ENCODE measurements at regions not wholly inside any gene's neighbourhood (a gene's known extent, or its start where the extent isn't known, plus 50 kb on each side); places are given as distances from the start of the nearest gene placed in this dataset.

DNA sequence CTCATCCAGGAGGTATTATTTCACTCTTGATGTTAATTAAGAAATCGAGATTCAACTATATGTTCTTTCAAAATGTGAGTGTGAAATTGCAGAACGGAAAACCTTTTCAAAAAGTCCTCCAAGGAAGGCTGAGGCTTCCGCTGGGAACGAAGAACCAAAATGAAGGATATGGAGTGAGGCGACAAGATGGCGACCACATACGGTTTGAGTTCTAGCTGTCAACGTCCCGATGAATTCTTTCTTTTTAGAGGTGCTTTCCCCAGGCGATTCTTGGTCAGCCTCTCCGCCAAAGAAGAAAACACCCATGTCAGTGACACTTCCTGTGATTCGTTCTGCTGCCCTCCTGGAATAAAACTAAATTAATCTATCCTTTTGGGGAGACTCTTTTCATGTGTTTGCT, 78.3 kb upstream of the ADAMTS16 start:
- no peaks in the 10 kb centered on the region for H3K36me3 Mint-ChIP-seq (ENCODE audit: low read depth)
- peaks cover 2% of the 10 kb centered on the region for H3K27me3 Mint-ChIP-seq
- intact Hi-C loops (cut with DNase I, micrococcal nuclease) = no loop called here
- ATAC-seq = no peak
- ChIA-PET POLR2A (no interaction called here), CTCF (no interaction called here)
- peaks cover 2% of the 10 kb centered on the region for H3K9me3 Mint-ChIP-seq (ENCODE audit: low read depth)
- no peak for DNase-seq
- no peak overlapping the region for H3K27ac Mint-ChIP-seq
- no peaks in the 10 kb centered on the region for H3K4me1 Mint-ChIP-seq
- no peak overlapping the region for H3K4me3 Mint-ChIP-seq

DNA sequence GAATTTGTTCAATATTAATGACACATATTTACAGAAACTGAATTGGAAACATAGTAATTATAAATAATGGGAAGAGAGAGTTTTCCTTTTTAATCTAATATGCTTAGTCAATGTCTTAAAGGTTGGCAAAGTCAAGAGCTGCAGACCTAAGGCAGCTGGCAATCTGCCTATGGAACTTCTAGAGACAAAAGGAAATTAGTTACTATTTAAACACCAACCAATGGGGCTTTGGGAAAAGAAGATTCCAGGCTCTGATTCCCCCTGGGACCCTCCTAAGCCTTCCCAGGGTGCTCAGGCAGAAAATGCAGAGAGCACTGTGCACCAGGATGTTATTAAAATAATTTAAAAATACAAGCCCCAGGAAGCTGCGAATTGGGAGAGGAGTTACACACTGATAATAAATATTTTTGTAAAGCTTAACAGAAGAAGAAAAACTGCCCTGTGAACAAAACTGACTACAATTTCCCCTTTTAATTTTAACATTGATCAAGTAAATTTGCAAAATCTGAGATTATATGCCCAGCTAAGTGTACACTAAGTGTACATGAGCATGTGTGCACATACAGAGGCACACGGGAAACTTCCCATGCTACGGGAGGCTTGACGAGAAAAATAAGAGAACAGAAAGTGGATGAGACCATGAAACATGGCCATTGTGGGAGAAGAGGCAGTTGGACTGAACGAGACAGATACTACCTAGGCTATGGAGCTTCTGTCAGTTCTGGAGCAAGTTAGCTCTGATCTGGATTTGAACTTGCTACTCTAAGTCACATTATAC, 77.4 kb upstream of the ADAMTS16 start:
- CTCF ChIA-PET = interaction anchor here (0.6 kb wide), 1 partner anchor 8 kb away, joined by 3 read pairs; no protein-coding TSS in a partner anchor

DNA sequence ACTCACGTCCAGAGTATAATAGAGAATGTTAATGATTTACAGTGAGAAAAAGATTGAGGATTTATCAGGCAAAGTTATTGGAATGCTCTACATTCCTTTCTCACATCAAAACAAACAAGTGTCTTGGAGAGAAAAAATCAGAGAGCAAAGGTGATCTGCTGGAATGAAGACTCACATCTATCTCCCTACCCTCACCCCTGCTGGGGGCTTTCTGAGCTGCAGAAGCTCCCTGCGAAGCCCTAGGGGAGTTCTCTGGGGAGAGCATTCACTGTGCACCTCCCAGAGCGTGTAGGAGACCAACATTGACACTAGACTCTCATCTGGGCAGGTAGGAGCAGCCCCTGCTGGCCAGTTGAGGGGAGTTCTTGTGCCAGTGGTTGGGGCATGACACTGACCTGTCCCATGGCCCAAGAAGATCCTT, 76.6 kb upstream of the ADAMTS16 start:
- H3K27ac Mint-ChIP-seq = no peak overlapping the region
- H3K4me3 Mint-ChIP-seq = no peak overlapping the region
- ATAC-seq (no peak), DNase-seq (no peak)
- H3K36me3 Mint-ChIP-seq (ENCODE audit: low read depth) = no peaks in the 10 kb centered on the region
- H3K9me3 Mint-ChIP-seq (ENCODE audit: low read depth) = peaks cover 2% of the 10 kb centered on the region
- H3K4me1 Mint-ChIP-seq = no peaks in the 10 kb centered on the region
- peaks cover 2% of the 10 kb centered on the region for H3K27me3 Mint-ChIP-seq
- CTCF ChIA-PET = interaction anchor here (0.6 kb wide), 1 partner anchor 9 kb away, joined by 3 read pairs; no protein-coding TSS in a partner anchor
- POLR2A ChIA-PET = no interaction called here
- intact Hi-C loops (cut with DNase I, micrococcal nuclease) = no loop called here

More for the DNA sequence above, 77.4 kb upstream of the ADAMTS16 start:
- peaks cover 2% of the 10 kb centered on the region for H3K27me3 Mint-ChIP-seq
- peaks cover 2% of the 10 kb centered on the region for H3K9me3 Mint-ChIP-seq (ENCODE audit: low read depth)
- POLR2A ChIA-PET = no interaction called here
- no peaks in the 10 kb centered on the region for H3K4me1 Mint-ChIP-seq
- intact Hi-C loops (cut with DNase I, micrococcal nuclease) = no loop called here
- no peak for DNase-seq
- no peak for ATAC-seq
- H3K4me3 Mint-ChIP-seq = no peak overlapping the region
- no peaks in the 10 kb centered on the region for H3K36me3 Mint-ChIP-seq (ENCODE audit: low read depth)
- H3K27ac Mint-ChIP-seq = no peak overlapping the region

DNA sequence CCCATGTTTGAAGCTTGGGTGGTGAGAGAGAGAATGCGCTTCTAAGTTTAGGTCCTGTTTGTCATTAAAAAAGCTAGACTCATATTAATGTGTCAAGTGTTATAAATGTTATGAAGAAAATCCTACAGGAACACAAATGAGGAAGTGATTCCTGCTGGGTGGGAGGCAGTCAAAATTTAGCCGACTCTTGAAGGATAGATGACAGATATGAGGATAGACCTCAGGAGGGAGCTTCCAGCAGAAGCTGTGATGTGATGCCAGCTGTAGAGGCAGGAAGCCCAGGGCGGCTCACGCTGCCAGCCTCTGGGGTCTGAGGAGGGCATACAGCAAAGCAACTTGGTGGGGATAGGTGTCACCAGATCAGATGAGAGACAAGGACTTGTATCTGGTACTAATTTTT, 74.7 kb upstream of the ADAMTS16 start:
- H3K9me3 Mint-ChIP-seq (ENCODE audit: low read depth) = no peaks in the 10 kb centered on the region
- intact Hi-C loops (cut with DNase I, micrococcal nuclease) = no loop called here
- no peaks in the 10 kb centered on the region for H3K4me1 Mint-ChIP-seq
- no peaks in the 10 kb centered on the region for H3K36me3 Mint-ChIP-seq (ENCODE audit: low read depth)
- POLR2A ChIA-PET = no interaction called here
- DNase-seq = no peak
- ATAC-seq = no peak
- H3K27ac Mint-ChIP-seq = no peak overlapping the region
- peaks cover 2% of the 10 kb centered on the region for H3K27me3 Mint-ChIP-seq
- H3K4me3 Mint-ChIP-seq = no peak overlapping the region
- CTCF ChIA-PET = interaction anchor here (0.8 kb wide), 1 partner anchor 12 kb away, joined by 3 read pairs; no protein-coding TSS in a partner anchor

DNA sequence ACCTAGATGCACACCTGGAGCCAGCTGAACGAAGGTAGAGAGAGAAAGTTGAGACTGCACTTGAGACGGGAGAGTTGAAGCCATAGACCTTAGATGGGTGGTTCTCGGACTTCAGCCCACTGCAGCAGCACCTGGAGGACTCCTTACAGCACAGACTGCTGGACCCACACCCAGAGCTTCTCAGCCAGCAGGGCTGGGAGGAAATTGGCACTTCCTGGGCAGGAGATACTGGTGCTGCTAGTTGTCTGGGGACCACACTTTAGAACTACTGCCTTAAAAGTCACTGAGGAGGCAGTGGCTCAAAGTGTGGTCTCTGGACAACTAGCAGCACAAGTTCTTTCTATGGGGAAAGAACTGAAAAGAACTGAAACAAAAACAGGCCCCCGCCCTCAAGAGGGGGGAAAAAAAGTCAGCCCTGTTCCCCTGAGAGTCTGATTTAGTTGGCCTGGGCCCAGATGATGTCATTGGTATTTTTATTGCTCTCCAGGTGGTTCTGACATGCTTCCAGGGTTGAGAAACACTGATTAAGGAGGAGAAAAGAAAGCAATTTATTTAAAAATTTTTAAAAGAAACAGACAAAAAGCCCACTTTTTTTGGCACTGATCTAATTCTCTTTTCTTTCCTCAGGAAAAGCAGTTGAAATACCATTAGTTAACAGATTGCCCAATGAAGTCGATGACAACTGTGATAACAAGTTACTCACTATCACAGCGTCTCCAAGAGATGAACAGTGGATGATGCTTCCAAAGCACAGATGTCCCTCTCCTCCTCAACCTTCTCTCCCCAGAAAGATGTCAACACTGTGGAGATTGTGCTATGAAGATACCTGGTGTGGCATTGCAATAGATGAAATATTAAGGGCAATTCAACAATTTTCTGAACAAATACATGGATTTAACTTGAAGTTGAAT, 73.6 kb upstream of the ADAMTS16 start:
- no peaks in the 10 kb centered on the region for H3K9me3 Mint-ChIP-seq (ENCODE audit: low read depth)
- intact Hi-C loops (cut with DNase I, micrococcal nuclease) = no loop called here
- no peaks in the 10 kb centered on the region for H3K4me1 Mint-ChIP-seq
- no peak for ATAC-seq
- peaks cover 2% of the 10 kb centered on the region for H3K27me3 Mint-ChIP-seq
- H3K36me3 Mint-ChIP-seq (ENCODE audit: low read depth) = no peaks in the 10 kb centered on the region
- POLR2A ChIA-PET = no interaction called here
- H3K27ac Mint-ChIP-seq = no peak overlapping the region
- no peak for DNase-seq
- H3K4me3 Mint-ChIP-seq = no peak overlapping the region
- CTCF ChIA-PET = no interaction called here

DNA sequence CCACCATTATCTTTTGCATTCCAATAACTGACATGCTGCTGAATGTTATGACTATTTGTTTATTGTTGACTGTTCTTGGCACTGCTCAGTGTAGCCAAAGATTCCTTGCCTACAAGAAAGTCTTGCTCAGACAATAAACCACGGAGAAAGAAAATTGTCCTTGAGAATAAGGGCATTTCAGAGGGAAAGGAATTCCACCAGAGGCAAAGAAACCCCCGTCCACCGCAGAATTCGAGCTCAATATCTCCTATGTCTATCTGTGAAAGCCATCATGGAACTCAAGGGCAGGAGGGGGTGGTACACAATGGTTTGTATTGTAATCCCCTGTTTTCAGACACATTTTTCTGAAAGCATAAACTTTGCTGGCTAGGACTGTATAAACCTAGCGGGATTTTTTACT, 70.3 kb upstream of the ADAMTS16 start:
- no peaks in the 10 kb centered on the region for H3K36me3 Mint-ChIP-seq (ENCODE audit: low read depth)

DNA sequence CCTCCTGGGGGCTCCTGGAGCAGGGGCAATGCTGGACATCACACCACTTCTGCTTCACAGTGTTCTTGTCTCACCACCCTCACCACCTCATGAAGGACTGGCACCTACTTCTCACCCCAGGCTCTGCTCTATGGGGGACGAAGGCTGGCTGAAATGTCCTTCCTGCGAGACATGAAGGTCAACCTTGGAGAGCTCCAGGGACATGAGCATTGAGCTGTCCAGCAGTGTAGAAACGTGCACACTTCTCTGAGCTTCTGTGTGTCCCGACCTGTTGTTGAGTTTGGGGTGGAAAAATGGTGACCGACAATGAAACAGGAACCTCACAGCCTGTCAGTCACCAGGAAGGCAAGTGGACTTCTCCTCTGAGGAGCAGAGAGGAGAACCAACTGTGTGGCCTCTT, 68.6 kb upstream of the ADAMTS16 start:
- ChIA-PET POLR2A (no interaction called here), CTCF (no interaction called here)
- H3K27ac Mint-ChIP-seq = no peak overlapping the region
- DNase-seq = no peak
- H3K9me3 Mint-ChIP-seq (ENCODE audit: low read depth) = no peaks in the 10 kb centered on the region
- H3K27me3 Mint-ChIP-seq = peaks cover 3% of the 10 kb centered on the region
- ATAC-seq = no peak
- no peaks in the 10 kb centered on the region for H3K36me3 Mint-ChIP-seq (ENCODE audit: low read depth)
- intact Hi-C loops (cut with DNase I, micrococcal nuclease) = no loop called here
- no peak overlapping the region for H3K4me3 Mint-ChIP-seq
- H3K4me1 Mint-ChIP-seq = no peaks in the 10 kb centered on the region

More for the DNA sequence above, 70.3 kb upstream of the ADAMTS16 start:
- H3K9me3 Mint-ChIP-seq (ENCODE audit: low read depth) = no peaks in the 10 kb centered on the region
- H3K27ac Mint-ChIP-seq = no peak overlapping the region
- no peak overlapping the region for H3K4me3 Mint-ChIP-seq
- intact Hi-C loops (cut with DNase I, micrococcal nuclease) = no loop called here
- no peak for DNase-seq
- no peaks in the 10 kb centered on the region for H3K27me3 Mint-ChIP-seq
- ChIA-PET POLR2A (no interaction called here), CTCF (interaction anchor here (0.6 kb wide), 1 partner anchor 14 kb away, joined by 4 read pairs; no protein-coding TSS in a partner anchor)
- no peak for ATAC-seq
- no peaks in the 10 kb centered on the region for H3K4me1 Mint-ChIP-seq

DNA sequence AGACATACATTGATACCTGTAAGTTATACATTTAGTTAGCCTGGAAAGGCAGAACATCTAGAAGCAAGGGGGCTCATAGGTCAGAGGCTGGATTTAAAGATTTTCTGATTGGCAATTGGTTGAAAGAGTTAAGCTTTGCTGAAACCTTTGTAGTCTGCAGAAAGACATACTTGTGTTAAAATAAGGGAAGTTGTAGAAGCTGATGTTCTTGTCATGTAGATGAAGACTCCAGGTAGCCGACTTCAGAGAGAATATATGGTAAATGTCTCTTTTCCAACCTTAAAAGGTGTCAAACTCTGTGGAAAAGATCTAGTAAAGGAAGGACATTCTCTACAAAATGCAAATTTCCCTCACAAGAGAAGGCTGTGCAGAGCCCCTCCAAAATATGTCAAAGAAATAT, 62.9 kb upstream of the ADAMTS16 start:
- Mint-ChIP-seq H3K27me3 (peaks cover 3% of the 10 kb centered on the region), H3K4me1 (no peaks in the 10 kb centered on the region), H3K36me3 (ENCODE audit: low read depth) (no peaks in the 10 kb centered on the region), H3K27ac (no peak overlapping the region), H3K9me3 (ENCODE audit: low read depth) (no peaks in the 10 kb centered on the region), H3K4me3 (no peak overlapping the region)
- ChIA-PET CTCF (no interaction called here), POLR2A (no interaction called here)
- ATAC-seq = no peak
- intact Hi-C loops (cut with DNase I, micrococcal nuclease) = no loop called here
- no peak for DNase-seq

DNA sequence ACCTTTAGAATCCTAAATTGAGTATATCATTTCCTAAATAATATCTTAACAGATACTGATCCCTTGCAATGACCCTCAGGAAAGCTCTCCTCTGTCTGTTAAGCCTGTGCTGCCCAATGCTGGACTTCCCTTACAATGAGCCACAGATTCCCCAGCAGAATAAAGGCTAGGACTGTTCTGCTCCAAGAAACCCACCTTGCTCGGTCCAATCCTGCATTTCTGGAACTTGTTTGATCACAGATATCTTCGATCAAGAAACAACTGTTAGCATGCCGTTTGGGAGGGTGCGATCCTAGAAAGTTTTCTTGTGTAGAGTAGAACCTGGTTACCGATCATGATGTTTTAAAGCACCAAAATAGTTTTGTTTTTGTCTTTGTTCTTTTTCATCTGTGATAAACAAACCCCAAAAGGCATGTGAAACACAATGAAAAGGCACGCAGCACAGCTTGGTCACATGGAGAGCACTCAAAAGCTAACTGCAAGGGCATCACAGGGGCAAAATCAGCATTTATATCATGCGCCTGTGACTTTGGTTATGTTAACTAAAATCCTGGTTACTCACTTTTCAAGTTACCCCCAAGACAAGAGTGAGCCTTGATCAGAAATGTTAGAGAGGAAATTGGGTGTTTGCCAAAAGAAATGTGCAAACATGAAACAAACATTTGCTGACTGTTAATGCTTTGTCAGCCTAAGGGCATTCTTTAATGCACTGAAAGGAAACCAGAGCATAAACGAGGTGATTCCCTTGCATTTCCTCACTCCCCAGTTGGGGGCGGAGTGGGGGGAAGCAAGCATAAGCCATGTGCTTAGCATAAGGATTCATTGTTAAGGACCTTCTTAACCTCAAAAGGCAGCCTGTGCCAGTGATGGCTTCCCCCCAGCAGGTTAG, 61.9 kb upstream of the ADAMTS16 start:
- Mint-ChIP-seq H3K27ac (no peak overlapping the region), H3K27me3 (peaks cover 3% of the 10 kb centered on the region), H3K36me3 (ENCODE audit: low read depth) (no peaks in the 10 kb centered on the region), H3K4me1 (no peaks in the 10 kb centered on the region), H3K9me3 (ENCODE audit: low read depth) (no peaks in the 10 kb centered on the region), H3K4me3 (no peak overlapping the region)
- CTCF ChIA-PET = interaction anchor here (0.8 kb wide), 1 partner anchor 13 kb away, joined by 3 read pairs; no protein-coding TSS in a partner anchor
- POLR2A ChIA-PET = no interaction called here
- no peak for ATAC-seq
- no peak for DNase-seq
- intact Hi-C loops (cut with DNase I, micrococcal nuclease) = no loop called here

DNA sequence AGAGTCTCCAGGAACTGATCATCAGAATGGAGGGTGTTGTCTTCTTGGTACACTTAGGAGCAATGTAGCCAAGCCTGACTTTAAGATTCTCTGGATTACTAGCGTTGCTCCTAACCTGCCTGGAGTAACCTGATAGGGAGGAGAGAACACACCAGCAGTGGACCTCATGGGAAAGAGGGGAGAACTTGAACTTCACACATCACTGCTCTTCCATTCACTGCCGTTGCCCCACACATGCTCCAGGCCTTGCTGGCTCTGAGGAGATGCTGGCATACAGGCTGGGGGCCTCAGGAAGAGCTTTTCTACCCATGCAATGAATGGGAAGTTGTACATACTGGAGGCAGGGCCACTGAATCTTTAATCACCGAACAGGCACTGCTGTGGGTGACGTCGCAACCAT, 60.3 kb upstream of the ADAMTS16 start:
- ATAC-seq (no peak), DNase-seq (no peak)
- Mint-ChIP-seq H3K9me3 (ENCODE audit: low read depth) (no peaks in the 10 kb centered on the region), H3K27ac (no peak overlapping the region), H3K4me1 (no peaks in the 10 kb centered on the region), H3K27me3 (peaks cover 4% of the 10 kb centered on the region), H3K36me3 (ENCODE audit: low read depth) (no peaks in the 10 kb centered on the region), H3K4me3 (no peak overlapping the region)
- ChIA-PET CTCF (no interaction called here), POLR2A (no interaction called here)
- intact Hi-C loops (cut with DNase I, micrococcal nuclease) = no loop called here

DNA sequence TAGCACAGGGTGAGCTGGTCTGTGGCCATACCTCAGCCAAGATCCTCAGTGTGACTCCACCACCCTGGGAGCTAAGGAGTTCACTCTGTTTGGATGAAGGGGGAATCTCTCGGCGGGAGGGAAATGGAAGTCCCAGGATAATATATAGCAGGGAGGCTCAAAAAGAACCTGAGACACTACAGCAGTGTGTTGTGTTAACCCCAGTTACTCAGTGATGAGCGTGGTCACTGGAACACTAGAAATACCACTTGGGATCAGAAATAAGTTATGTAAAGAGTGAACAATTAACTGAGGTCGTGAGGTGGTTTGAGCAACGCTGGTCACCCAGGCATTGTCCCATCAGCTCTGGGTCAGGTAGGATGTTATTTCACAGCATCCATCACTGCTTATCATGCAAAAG, 59.3 kb upstream of the ADAMTS16 start:
- DNase-seq = no peak
- H3K36me3 Mint-ChIP-seq (ENCODE audit: low read depth) = no peaks in the 10 kb centered on the region
- CTCF ChIA-PET = no interaction called here

More for the DNA sequence above, 59.3 kb upstream of the ADAMTS16 start:
- Mint-ChIP-seq H3K27me3 (peaks cover 5% of the 10 kb centered on the region), H3K27ac (no peak overlapping the region), H3K9me3 (ENCODE audit: low read depth) (no peaks in the 10 kb centered on the region), H3K4me1 (no peaks in the 10 kb centered on the region), H3K4me3 (no peak overlapping the region)
- POLR2A ChIA-PET = no interaction called here
- intact Hi-C loops (cut with DNase I, micrococcal nuclease) = no loop called here
- no peak for ATAC-seq

All from activated CD4-positive, alpha-beta T cell treated with anti-CD3 and anti-CD28 coated beads for 36 hours (primary cell).